DMS53 treated with DMSO at 0.1 percent for 48 hours (cell line): ENCODE measurements at regions not wholly inside any gene's neighbourhood (a gene's known extent, or its start where the extent isn't known, plus 50 kb on each side); places are given as distances from the start of the nearest gene placed in this dataset.
A peak's percentile ranks its signal among the peaks of the same experiment; 100 is the strongest.

Source experiments
- DNase-seq: peaks from one replicate; lab custom pipeline; 2025; ENCODE audit not compliant: unreplicated experiment; lab: John Stamatoyannopoulos, UW

- DNase-seq, result no peak
Measured at GRCh38 chr1:215458104-215458503, 109.0 kb upstream of the KCTD3 start.

- no peak for DNase-seq
Measured at GRCh38 chr1:215458562-215458961, 108.5 kb upstream of the KCTD3 start.

- DNase-seq, result no peak
Measured at GRCh38 chr1:215459136-215459535, 108.0 kb upstream of the KCTD3 start.

- DNase-seq, result no peak
Measured at GRCh38 chr1:215466361-215466760, 100.7 kb upstream of the KCTD3 start.

GRCh38 chr1:215471463-215471862 lies 95.6 kb upstream of the KCTD3 start:
- no peak for DNase-seq

- DNase-seq, result no peak
Measured at GRCh38 chr1:215472723-215473122, 94.4 kb upstream of the KCTD3 start.

GRCh38 chr1:215473943-215474342 lies 93.2 kb upstream of the KCTD3 start:
- no peak for DNase-seq

- DNase-seq, result no peak
Measured at GRCh38 chr1:215474940-215475339, 92.2 kb upstream of the KCTD3 start.

GRCh38 chr1:215475796-215476481 lies 91.2 kb upstream of the KCTD3 start:
- DNase-seq, result no peak

- no peak for DNase-seq
Measured at GRCh38 chr1:215476541-215476940, 90.6 kb upstream of the KCTD3 start.

- DNase-seq, result no peak
Measured at GRCh38 chr1:215477632-215478031, 89.5 kb upstream of the KCTD3 start.

- DNase-seq, result no peak
Measured at GRCh38 chr1:215479567-215479966, 87.5 kb upstream of the KCTD3 start.

- peak; percentile 26 for DNase-seq
Measured at GRCh38 chr1:215482079-215482478, 85.0 kb upstream of the KCTD3 start.

GRCh38 chr1:215484171-215484939 lies 82.7 kb upstream of the KCTD3 start:
- DNase-seq, result no peak

GRCh38 chr1:215487466-215487865 lies 79.6 kb upstream of the KCTD3 start:
- no peak for DNase-seq

GRCh38 chr1:215488850-215489249 lies 78.3 kb upstream of the KCTD3 start:
- DNase-seq, result no peak

GRCh38 chr1:215489771-215490565 lies 77.1 kb upstream of the KCTD3 start:
- DNase-seq, result no peak

GRCh38 chr1:215497528-215497927 lies 69.6 kb upstream of the KCTD3 start:
- no peak for DNase-seq

GRCh38 chr1:215501496-215501895 lies 65.6 kb upstream of the KCTD3 start:
- no peak for DNase-seq

GRCh38 chr1:215502081-215502480 lies 65.0 kb upstream of the KCTD3 start:
- DNase-seq, result no peak

- no peak for DNase-seq
Measured at GRCh38 chr1:215507119-215507518, 60.0 kb upstream of the KCTD3 start.

- DNase-seq, result no peak
Measured at GRCh38 chr1:215508311-215508710, 58.8 kb upstream of the KCTD3 start.
